ENCODE measurements at regions not wholly inside any gene's neighbourhood (a gene's known extent, or its start where the extent isn't known, plus 50 kb on each side); places are given as distances from the start of the nearest gene placed in this dataset.

DNA sequence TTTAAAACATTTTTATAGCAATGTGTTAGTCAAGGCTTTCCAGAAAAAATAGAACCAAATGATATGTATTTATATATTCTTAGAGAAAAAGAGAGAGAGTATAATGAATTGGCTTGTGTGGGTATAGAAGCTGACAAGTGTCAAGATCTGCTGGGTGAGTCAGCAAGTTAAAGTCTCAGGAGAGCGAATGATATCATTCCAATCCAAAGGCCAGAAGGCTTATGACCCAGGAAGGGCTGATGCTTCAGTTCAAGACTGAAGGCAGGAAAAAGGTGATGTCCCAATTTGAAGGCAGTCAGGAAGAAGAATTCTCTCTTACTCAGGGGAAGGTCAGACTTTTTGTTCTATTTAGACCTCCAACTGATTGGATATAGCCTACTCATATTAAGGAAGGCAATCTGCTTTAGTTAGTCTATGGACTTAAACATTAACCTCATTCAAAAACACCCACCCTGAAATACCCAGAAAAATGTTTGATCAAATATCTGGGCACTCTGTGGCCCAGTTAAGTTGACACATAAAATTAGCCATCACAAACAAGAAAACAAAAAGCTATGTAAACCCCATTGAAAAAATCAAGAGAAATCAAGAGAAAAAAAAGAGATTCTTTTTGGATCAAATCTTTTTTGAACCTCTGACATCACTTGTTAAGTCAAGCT lies 189.6 kb downstream of the PIK3R1 start:
- TF ChIP-seq ARNTL (CRISPR knock-in tag; IDR thresholded peaks at IDR 0.05; ENCODE audit: borderline replicate concordance, low read depth) (no peak), BACH2 (CRISPR knock-in tag; IDR thresholded peaks at IDR 0.05; ENCODE audit: borderline replicate concordance) (no peak), CSDC2 (CRISPR knock-in tag; IDR thresholded peaks at IDR 0.05) (no peak), ZFP3 (CRISPR knock-in tag; IDR thresholded peaks at IDR 0.05) (no peak), PATZ1 (CRISPR knock-in tag; IDR thresholded peaks at IDR 0.05; ENCODE audit: borderline replicate concordance) (no peak), ZFP30 (CRISPR knock-in tag; IDR thresholded peaks at IDR 0.05) (no peak), ESRRG (CRISPR knock-in tag; IDR thresholded peaks at IDR 0.05) (no peak), ZNF70 (CRISPR knock-in tag; IDR thresholded peaks at IDR 0.05) (no peak), ISL1 (CRISPR knock-in tag; IDR thresholded peaks at IDR 0.05) (no peak), RARB (CRISPR knock-in tag; IDR thresholded peaks at IDR 0.05) (no peak), TCF4 (CRISPR knock-in tag; IDR thresholded peaks at IDR 0.05; ENCODE audit: borderline replicate concordance) (no peak), GLIS3 (CRISPR knock-in tag; IDR thresholded peaks at IDR 0.05) (no peak), TOX (CRISPR knock-in tag; IDR thresholded peaks at IDR 0.05; ENCODE audit: borderline replicate concordance) (no peak), TSHZ2 (CRISPR knock-in tag; IDR thresholded peaks at IDR 0.05) (no peak), ZNF8 (CRISPR knock-in tag; IDR thresholded peaks at IDR 0.05) (no peak), PPARA (CRISPR knock-in tag; IDR thresholded peaks at IDR 0.05; ENCODE audit: borderline replicate concordance) (no peak), ZNF565 (CRISPR knock-in tag; conservative IDR thresholded peaks at IDR 0.05; ENCODE audit: low read depth) (no peak), POU6F1 (CRISPR knock-in tag; IDR thresholded peaks at IDR 0.05; ENCODE audit: borderline replicate concordance, low read depth) (no peak)
- TF ChIP-seq, protein P1, sequence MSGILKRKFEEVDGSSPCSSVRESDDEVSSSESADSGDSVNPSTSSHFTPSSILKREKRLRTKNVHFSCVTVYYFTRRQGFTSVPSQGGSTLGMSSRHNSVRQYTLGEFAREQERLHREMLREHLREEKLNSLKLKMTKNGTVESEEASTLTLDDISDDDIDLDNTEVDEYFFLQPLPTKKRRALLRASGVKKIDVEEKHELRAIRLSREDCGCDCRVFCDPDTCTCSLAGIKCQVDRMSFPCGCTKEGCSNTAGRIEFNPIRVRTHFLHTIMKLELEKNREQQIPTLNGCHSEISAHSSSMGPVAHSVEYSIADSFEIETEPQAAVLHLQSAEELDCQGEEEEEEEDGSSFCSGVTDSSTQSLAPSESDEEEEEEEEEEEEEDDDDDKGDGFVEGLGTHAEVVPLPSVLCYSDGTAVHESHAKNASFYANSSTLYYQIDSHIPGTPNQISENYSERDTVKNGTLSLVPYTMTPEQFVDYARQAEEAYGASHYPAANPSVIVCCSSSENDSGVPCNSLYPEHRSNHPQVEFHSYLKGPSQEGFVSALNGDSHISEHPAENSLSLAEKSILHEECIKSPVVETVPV (CRISPR knock-in tag; IDR thresholded peaks at IDR 0.05), result no peak
- ATAC-seq, result no peak

GRCh38 chr5:68405784-68406743 lies 190.5 kb downstream of the PIK3R1 start:
- no peak for ATAC-seq
- TF ChIP-seq OSR1 (CRISPR knock-in tag; IDR thresholded peaks at IDR 0.05) (no peak), ZFP3 (CRISPR knock-in tag; IDR thresholded peaks at IDR 0.05) (no peak), PATZ1 (CRISPR knock-in tag; IDR thresholded peaks at IDR 0.05; ENCODE audit: borderline replicate concordance) (no peak), SNAI2 (CRISPR knock-in tag; IDR thresholded peaks at IDR 0.05) (no peak), ZNF8 (CRISPR knock-in tag; IDR thresholded peaks at IDR 0.05) (no peak), PPARA (CRISPR knock-in tag; IDR thresholded peaks at IDR 0.05; ENCODE audit: borderline replicate concordance) (no peak), BACH2 (CRISPR knock-in tag; IDR thresholded peaks at IDR 0.05; ENCODE audit: borderline replicate concordance) (no peak), RARB (CRISPR knock-in tag; IDR thresholded peaks at IDR 0.05) (no peak), ISL1 (CRISPR knock-in tag; IDR thresholded peaks at IDR 0.05) (no peak), ZNF70 (CRISPR knock-in tag; IDR thresholded peaks at IDR 0.05) (no peak), POU6F1 (CRISPR knock-in tag; IDR thresholded peaks at IDR 0.05; ENCODE audit: borderline replicate concordance, low read depth) (no peak), CREB5 (CRISPR knock-in tag; IDR thresholded peaks at IDR 0.05; ENCODE audit: low read depth) (no peak), ZC3H10 (CRISPR knock-in tag; IDR thresholded peaks at IDR 0.05) (no peak), CSDC2 (CRISPR knock-in tag; IDR thresholded peaks at IDR 0.05) (no peak)

Data from SK-N-SH treated with all-trans-retinoic acid at 6 μM for 48 hours (cell line).